GM18517 (cell line): ENCODE measurements at regions not wholly inside any gene's neighbourhood (a gene's known extent, or its start where the extent isn't known, plus 50 kb on each side); places are given as distances from the start of the nearest gene placed in this dataset.

Experiments used
- ATAC-seq: cut with Tn5 transposase; IDR thresholded peaks from one replicate; pipeline ENCODE4 v1.9.1; 2021; ENCODE audit warnings: mild to moderate bottlenecking, moderate library complexity; ENCODE audit not compliant: unreplicated experiment

DNA sequence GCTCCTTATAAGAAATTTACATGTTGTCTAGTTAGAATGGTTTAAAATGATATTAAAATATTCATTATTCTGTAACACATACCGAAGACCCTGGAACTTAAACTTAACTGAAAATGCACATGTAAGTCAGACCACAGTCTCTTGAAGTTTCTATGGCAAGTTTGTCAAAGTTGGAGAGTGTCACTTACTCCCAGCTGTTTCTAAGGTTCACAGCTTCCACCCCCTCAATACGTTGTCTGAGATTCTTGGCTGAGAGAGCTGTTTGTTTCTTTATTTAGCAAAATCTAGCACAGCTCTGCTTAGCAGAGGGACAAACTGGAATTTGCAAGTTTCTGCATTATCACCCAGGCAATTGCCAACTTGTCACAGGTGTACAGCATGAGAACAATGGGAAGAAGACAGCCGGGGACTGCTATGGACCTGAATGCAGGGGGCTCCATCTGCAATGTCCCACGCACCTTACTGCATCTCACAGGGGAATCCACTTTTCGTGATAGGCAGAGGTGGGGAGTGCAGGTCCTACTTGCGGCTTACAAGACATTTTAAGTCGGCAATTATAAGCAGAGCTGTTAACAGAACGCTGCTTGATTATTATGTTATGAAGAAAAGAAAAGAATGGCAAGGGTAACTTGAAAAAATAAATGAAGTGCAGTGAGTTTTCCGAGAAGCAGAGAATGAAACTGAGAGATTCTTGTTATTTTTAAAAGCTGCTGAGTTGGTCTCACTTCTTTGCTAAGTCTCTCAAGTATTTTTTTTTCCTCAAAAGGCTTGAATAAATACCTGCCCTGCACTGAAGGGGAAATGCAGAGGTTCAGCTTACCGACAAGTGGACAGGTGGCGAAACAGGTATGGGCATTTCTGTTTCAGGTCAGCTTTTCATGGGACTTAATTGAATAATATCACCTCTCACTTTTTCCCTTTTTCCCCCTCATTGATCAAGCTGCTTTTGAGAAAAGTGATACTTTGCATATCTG, 1072.1 kb upstream of the FANCL start:
- no peak for ATAC-seq

DNA sequence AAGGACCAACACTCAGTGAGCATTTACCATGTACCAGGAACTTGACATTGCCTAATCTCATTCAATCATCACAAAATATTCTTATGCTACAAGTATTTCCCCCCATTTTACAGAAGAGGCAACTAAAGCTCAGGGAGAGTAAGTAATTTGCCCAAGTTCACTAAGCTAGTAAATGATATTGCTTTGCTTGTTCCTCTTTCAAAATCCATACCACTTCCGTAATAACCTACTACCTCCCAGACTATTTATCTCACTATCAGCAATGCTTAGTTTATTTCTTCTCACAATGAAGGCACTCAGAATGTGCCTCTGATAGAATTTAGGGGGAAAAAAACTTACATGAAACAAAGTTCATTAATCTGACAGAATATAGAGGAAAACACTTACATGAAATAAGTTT, 1070.9 kb upstream of the FANCL start:
- no peak for ATAC-seq

DNA sequence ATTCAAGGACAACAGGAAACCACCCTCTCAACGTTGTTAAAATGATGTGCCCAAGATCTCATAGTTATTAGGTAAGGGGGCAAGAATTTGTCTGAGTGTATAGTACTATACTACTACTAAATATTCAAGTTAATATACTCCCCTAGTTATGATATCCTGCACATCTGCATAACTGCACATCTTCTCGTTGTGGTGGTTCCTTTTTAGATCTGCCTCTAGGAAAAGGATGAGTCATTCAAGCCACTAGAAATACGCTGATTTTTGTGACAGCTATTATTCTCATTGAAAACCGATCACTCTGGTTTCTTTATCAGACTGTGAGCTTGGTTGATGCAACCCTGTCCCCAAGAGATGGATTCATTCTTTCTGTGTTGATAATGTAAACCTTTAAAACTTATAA, 1067.0 kb upstream of the FANCL start:
- no peak for ATAC-seq

DNA sequence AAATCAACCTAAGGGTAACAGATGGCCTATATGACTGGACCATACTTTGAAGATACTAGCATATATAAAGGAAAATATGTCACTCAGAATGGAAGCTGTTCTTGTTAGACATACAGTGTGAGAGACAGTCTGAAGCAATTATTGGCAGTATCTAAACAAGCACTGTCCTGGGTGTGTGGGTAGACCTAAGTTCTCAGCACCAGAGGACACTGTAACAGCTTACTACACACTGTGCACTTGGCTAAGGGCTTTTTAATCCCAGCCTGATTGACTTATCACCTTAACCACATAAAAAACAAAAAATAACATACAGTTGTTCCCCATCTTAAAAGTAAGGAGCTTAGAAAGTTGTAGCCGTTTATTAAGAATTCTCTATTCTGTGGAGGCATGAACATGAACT, 1066.1 kb upstream of the FANCL start:
- ATAC-seq = no peak

DNA sequence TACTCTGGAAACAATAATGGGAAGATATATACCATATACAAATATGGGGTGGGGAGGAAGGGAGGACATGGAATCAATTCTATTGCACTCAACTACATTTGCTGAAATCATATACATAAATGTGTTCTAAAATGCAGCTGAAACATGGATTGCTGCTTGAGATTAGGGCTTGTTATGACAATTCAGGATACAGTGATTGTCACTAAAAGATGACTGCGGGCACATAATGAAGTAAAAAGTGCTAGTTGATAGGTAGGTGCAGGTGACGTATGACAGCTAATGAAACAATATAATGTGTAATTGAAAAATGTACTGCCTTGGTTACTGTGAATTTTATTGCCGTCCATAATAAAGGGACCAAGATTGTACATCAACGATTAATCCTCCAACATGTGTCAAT, 1062.1 kb upstream of the FANCL start:
- no peak for ATAC-seq

DNA sequence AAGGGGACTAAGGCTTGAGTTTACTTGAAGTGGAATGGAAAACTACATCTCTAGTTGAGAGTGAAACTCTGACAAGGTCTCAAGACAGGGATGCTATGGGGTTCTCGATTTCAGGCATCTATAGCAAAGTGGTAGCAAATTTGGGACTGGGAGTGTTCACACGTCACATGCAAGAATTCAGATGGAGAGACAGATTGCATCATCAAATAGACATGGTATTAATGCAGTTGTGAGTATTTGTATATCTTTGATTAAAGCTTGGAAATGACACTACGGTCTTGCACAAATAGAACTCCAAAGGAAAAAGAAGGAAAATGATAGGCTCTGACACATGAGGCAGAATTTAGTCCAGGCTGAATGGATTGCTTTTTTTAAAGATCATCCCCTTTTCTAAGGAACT, 1061.6 kb upstream of the FANCL start:
- no peak for ATAC-seq

GRCh38 chr2:59301466-59302402, 1060.6 kb upstream of the FANCL start:
- peak; percentile 49 for ATAC-seq

GRCh38 chr2:59297816-59298215, 1056.7 kb upstream of the FANCL start:
- no peak for ATAC-seq

- no peak for ATAC-seq
These were observed 1055.2 kb upstream of the FANCL start for GRCh38 chr2:59296279-59296678.

DNA sequence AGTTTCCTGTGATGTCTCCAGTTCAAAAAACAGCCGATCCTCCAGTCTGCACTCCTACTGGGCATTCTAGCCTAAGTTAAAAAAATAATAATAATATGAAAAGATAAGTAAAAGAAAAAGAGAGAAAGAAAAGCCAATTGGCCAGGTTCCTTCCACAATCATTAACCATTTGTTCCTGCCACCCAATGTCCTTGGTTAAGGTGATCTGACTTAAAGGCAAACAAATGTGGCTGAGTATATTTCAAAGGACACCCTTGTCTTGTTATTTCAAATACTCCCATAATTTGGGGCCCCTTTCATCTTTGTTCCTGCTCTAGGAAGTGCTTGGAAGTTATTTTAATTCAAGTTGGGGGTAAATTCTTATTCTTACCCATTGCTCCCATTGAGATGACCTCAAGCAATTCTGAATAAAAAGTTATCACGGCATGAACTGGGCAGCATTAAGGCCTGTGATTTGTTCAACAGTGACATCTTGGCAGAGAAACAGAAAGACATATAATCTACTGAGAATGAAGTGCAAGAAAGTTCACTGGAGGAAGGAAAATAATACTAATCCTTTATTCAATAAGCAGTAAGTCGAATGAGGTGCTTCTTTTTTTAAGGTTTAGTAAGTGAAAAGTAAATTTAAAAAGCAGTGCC, 1054.5 kb upstream of the FANCL start:
- ATAC-seq = no peak

DNA sequence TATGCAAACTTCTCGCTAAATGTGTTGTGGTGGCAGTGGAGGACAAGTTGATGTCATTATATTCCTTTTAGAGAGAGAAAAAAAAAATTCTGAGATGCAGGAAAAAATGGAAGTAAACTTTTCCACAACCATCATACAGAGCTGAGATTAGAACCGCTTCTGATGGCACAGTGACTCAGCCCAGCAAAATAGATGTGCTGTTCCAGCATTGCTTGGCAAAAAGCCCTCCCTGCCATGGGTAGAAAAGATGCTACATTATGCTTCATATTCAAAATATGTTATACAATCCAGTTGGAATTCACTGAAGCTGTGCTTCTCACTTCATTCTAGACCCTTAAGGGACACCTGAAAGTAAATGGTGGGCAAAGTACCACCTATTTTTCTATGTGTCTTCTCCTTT, 1047.6 kb upstream of the FANCL start:
- no peak for ATAC-seq

DNA sequence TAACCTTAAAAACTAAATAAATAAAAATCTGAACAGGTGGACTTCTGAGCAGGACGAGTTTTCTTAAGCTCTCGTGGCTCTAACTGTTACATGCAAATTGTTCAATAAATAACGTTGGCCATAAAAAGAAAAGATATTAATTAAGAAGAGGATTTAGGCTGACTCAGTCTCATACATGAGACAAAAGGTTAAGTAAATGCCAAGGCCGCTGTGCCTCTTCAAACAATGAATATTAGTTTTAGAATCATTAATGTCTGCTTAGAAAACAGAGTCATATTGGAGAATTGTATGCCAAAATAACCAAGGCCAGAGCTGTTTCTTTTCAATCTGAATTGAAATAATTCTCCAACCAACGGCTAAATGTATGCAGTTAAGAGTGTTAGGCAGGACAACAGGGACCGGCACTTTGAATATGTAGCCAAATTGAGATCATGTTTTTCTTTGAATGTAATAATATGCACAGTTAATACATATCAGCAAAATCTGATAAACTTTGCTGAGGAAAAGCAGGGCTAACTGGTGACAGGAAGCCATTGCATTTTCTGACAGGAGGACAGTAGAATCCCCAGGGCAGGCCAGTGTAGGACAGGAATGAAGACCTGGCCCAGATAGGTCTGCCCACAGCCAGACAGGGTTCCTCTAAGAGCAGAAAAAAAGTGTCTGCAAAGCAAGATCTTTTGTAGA, 1041.4 kb upstream of the FANCL start:
- no peak for ATAC-seq

- ATAC-seq = no peak
These were observed 1036.5 kb upstream of the FANCL start for GRCh38 chr2:59277671-59278070.

DNA sequence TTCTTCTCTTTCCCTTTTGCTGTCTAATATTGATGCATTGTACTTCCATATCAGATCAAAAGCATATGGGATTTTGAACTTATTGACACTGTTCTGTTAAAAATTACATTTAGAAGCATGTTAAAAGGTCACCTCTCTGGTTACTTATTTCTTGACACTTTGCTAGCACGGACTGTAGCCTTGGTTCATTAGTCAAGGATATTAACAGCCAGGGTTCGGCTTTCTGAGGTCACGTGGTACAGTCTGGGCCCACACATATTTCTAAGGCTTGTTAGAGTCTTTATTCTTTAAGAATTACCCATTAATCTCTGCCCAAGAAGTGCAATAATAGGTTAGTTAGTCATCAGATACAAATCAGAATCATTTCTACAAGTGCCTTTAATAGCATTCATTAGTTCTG, 1035.8 kb upstream of the FANCL start:
- no peak for ATAC-seq

DNA sequence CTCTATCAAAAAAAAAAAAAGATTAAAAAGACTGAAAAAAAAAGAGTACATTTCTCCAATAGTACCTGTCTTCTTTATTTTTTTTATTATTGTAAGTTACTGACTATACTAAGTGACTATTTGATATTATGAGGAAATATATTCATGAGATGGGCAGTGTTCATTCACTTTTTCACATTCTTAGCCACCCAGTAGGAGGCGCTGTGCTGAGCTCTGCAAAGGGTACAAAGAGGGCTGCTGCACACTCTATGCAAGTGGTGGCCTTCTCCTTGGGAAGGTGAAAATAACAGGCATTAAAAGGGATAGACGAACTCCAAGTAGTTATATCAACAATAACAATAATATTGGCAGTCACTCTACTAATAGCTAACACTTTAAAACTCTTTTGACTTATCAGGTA, 1034.9 kb upstream of the FANCL start:
- ATAC-seq = peak; percentile 48

DNA sequence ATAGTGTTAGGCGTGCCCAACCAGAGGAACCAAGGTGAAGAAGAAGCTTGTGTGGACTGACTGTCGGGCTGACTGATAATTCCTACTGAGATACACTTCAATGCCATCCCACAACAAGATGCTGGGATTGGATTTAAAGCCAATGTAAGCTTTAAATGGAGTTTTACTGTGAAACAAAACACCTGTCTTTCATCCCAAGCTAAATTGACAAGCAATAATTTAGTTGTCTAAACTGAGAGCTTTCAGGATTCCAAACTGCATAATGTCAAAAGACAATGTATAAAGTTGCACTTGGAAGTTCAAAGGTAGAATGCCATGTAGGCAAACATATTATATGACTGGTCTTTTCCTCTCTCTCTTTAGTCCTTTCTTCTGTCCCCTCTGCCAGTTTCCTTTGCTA, 1025.3 kb upstream of the FANCL start:
- no peak for ATAC-seq

DNA sequence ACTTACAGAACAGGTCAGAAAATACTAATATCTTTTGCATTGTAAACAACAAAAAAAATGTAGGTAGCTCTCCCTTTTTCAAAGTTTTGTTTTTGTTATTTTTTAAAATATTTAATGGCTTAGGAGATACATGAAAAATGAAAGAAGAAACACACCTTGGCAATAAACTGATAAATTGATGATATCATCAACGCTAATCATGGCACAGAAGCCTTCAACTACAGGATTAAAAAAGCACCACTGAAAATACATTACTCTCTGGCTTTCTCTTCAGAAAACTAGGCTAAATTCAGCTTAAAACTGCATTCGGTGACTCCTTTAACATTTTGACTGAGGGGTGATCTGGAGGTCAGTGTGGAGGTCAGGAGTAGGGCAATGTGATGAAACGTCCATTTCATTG, 1018.8 kb upstream of the FANCL start:
- no peak for ATAC-seq

DNA sequence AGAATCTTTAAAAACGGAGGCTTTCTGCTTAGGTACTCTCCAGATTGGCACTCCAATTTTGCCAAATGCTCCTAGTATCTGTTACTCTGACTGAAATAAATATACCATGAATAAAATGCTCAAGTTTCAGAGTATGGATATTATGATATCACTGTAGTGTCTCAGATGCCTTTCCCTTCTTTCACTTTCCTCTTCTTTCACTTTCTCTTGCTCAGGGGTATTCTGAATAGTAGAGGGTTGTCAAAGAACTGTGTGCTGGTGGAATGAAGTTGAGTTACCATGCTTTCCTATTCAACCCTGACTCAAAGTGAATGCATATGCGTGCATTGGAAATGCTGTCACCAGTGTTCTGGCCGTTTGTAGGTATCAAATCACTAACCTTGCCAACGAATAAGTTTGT, 1015.2 kb upstream of the FANCL start:
- ATAC-seq = no peak

- ATAC-seq = no peak
These were observed 1013.2 kb upstream of the FANCL start for GRCh38 chr2:59254279-59254678.

- no peak for ATAC-seq
These were observed 1009.2 kb upstream of the FANCL start for GRCh38 chr2:59250307-59250677.
